Hematopoietic multipotent progenitor cell treated with erythropoietin and hydrocortisone succinate and interleukin-3 and kit ligand, for 6 days (in vitro differentiated cells): ENCODE measurements at regions not wholly inside any gene's neighbourhood (a gene's known extent, or its start where the extent isn't known, plus 50 kb on each side); places are given as distances from the start of the nearest gene placed in this dataset.

Experiments
- DNase-seq: peaks from one replicate; pipeline ENCODE4 v3.0.0-alpha.2; 2015

- peak; percentile 32 for DNase-seq
Observed at GRCh38 chr9:7935681-7936080, 136.1 kb upstream of the DMAC1 start.

- DNase-seq: no peak
Observed at GRCh38 chr9:7932767-7933166, 133.2 kb upstream of the DMAC1 start.

GRCh38 chr9:7930613-7931012 is 131.0 kb upstream of the DMAC1 start:
- DNase-seq: no peak

GRCh38 chr9:7921545-7922197 is 122.1 kb upstream of the DMAC1 start:
- no peak for DNase-seq

GRCh38 chr9:7912037-7912535 is 112.5 kb upstream of the DMAC1 start:
- no peak for DNase-seq

- DNase-seq: no peak
Observed at GRCh38 chr9:7910426-7911020, 110.9 kb upstream of the DMAC1 start.

GRCh38 chr9:7909537-7909936 is 110.0 kb upstream of the DMAC1 start:
- no peak for DNase-seq

- no peak for DNase-seq
Observed at GRCh38 chr9:7907551-7908337, 108.2 kb upstream of the DMAC1 start.

GRCh38 chr9:7906783-7907550 is 107.4 kb upstream of the DMAC1 start:
- no peak for DNase-seq

GRCh38 chr9:7901621-7902020 is 102.0 kb upstream of the DMAC1 start:
- no peak for DNase-seq

GRCh38 chr9:7900541-7900940 is 101.0 kb upstream of the DMAC1 start:
- DNase-seq: no peak

- DNase-seq: no peak
Observed at GRCh38 chr9:7899753-7900152, 100.2 kb upstream of the DMAC1 start.

GRCh38 chr9:7894231-7894630 is 94.7 kb upstream of the DMAC1 start:
- DNase-seq: no peak

GRCh38 chr9:7892975-7893374 is 93.4 kb upstream of the DMAC1 start:
- no peak for DNase-seq

- no peak for DNase-seq
Observed at GRCh38 chr9:7879551-7880245, 80.1 kb upstream of the DMAC1 start.

GRCh38 chr9:7871977-7872730 is 72.6 kb upstream of the DMAC1 start:
- no peak for DNase-seq

- DNase-seq: no peak
Observed at GRCh38 chr9:7869340-7869739, 69.8 kb upstream of the DMAC1 start.

- no peak for DNase-seq
Observed at GRCh38 chr9:7862170-7862569, 62.6 kb upstream of the DMAC1 start.

- no peak for DNase-seq
Observed at GRCh38 chr9:7861086-7861485, 61.5 kb upstream of the DMAC1 start.

- DNase-seq: no peak
Observed at GRCh38 chr9:7860335-7860709, 60.7 kb upstream of the DMAC1 start.

GRCh38 chr9:7859701-7860334 is 60.2 kb upstream of the DMAC1 start:
- DNase-seq: no peak
